Fibroblast of pulmonary artery (primary cell): ENCODE measurements at regions not wholly inside any gene's neighbourhood (a gene's known extent, or its start where the extent isn't known, plus 50 kb on each side); places are given as distances from the start of the nearest gene placed in this dataset.
A peak's percentile ranks its signal among the peaks of the same experiment; 100 is the strongest.

Experiments used
- DNase-seq: peaks from one replicate; pipeline ENCODE4 v3.0.0-alpha.2; 2010; ENCODE audit warnings: low read depth
- H3K4me3 ChIP-seq: replicated peaks from 2 replicates; pipeline ENCODE4 v1.5.1; 2011; ENCODE audit warnings: low read depth, mild to moderate bottlenecking, control low read depth, low read length, moderate library complexity
- CTCF ChIP-seq: IDR thresholded peaks from 2 replicates; pipeline ENCODE4 v1.5.1; 2011; ENCODE audit warnings: mild to moderate bottlenecking, control low read depth, low read length, inconsistent platforms; ENCODE audit errors: missing control alignments

GRCh38 chr1:88318740-88319139, 365.3 kb upstream of the PKN2 start:
- H3K4me3 ChIP-seq: no peak overlapping the region
- no peak for TF ChIP-seq CTCF
- DNase-seq: no peak

GRCh38 chr1:88320291-88320690, 363.8 kb upstream of the PKN2 start:
- DNase-seq: no peak
- no peak overlapping the region for H3K4me3 ChIP-seq
- TF ChIP-seq CTCF: no peak

- no peak for TF ChIP-seq CTCF
- no peak overlapping the region for H3K4me3 ChIP-seq
- no peak for DNase-seq
Observed at GRCh38 chr1:88321706-88322105, 362.4 kb upstream of the PKN2 start.

GRCh38 chr1:88324899-88325298, 359.2 kb upstream of the PKN2 start:
- DNase-seq: no peak
- no peak for TF ChIP-seq CTCF
- H3K4me3 ChIP-seq: no peak overlapping the region

GRCh38 chr1:88327391-88328267, 356.4 kb upstream of the PKN2 start:
- no peak for TF ChIP-seq CTCF
- H3K4me3 ChIP-seq: no peak overlapping the region
- DNase-seq: peak; percentile 91

- no peak for TF ChIP-seq CTCF
- no peak overlapping the region for H3K4me3 ChIP-seq
- no peak for DNase-seq
Observed at GRCh38 chr1:88330201-88330600, 353.9 kb upstream of the PKN2 start.
